Endothelial cell (in vitro differentiated cells): ENCODE measurements at regions not wholly inside any gene's neighbourhood (a gene's known extent, or its start where the extent isn't known, plus 50 kb on each side); places are given as distances from the start of the nearest gene placed in this dataset.

Source experiments
- DNase-seq: peaks from one replicate; pipeline ENCODE4 v3.0.0; 2021; ENCODE audit warnings: low spot score
- H3K27ac Mint-ChIP-seq: one replicate; pipeline ENCODE4 v1.8.0; 2021; ENCODE audit warnings: mixed read lengths, inconsistent platforms; ENCODE audit not compliant: unreplicated experiment
- H3K27me3 Mint-ChIP-seq: one replicate; pipeline ENCODE4 v1.8.0; 2021; ENCODE audit warnings: mild to moderate bottlenecking, moderate library complexity, mixed read lengths, inconsistent platforms; ENCODE audit not compliant: unreplicated experiment
- H3K36me3 Mint-ChIP-seq: one replicate; pipeline ENCODE4 v1.8.0; 2021; ENCODE audit warnings: mild to moderate bottlenecking, low read depth, mixed read lengths, inconsistent platforms; ENCODE audit not compliant: unreplicated experiment
- H3K4me1 Mint-ChIP-seq: one replicate; pipeline ENCODE4 v1.8.0; 2021; ENCODE audit warnings: mild to moderate bottlenecking, mixed read lengths, inconsistent platforms; ENCODE audit not compliant: unreplicated experiment
- H3K4me3 Mint-ChIP-seq: one replicate; pipeline ENCODE4 v1.8.0; 2021; ENCODE audit warnings: mild to moderate bottlenecking, mixed read lengths, inconsistent platforms; ENCODE audit not compliant: unreplicated experiment
- H3K9me3 Mint-ChIP-seq: one replicate; pipeline ENCODE4 v1.8.0; 2021; ENCODE audit warnings: mixed read lengths, inconsistent platforms; ENCODE audit not compliant: unreplicated experiment
- CTCF ChIP-seq: fragments of 200-600 bp; sonication (generic); IDR thresholded peaks from one replicate; pipeline ENCODE4 v1.5.0; 2021; ENCODE audit warnings: antibody characterized with exemption; ENCODE audit not compliant: unreplicated experiment

- Mint-ChIP-seq H3K9me3 (no peaks in the 10 kb centered on the region), H3K4me1 (no peaks in the 10 kb centered on the region), H3K36me3 (no peaks in the 10 kb centered on the region), H3K27me3 (no peaks in the 10 kb centered on the region), H3K27ac (no peak overlapping the region), H3K4me3 (no peak overlapping the region)
- no peak for TF ChIP-seq CTCF
- no peak for DNase-seq
Observed at GRCh38 chr4:160143574-160143973, 1040.7 kb downstream of the RAPGEF2 start.

GRCh38 chr4:160159457-160159856 lies 1056.6 kb downstream of the RAPGEF2 start:
- no peaks in the 10 kb centered on the region for H3K9me3 Mint-ChIP-seq
- TF ChIP-seq CTCF: no peak
- no peaks in the 10 kb centered on the region for H3K36me3 Mint-ChIP-seq
- no peak for DNase-seq
- no peaks in the 10 kb centered on the region for H3K4me1 Mint-ChIP-seq
- no peak overlapping the region for H3K4me3 Mint-ChIP-seq
- peaks cover 2% of the 10 kb centered on the region for H3K27me3 Mint-ChIP-seq
- no peak overlapping the region for H3K27ac Mint-ChIP-seq

- no peaks in the 10 kb centered on the region for H3K9me3 Mint-ChIP-seq
- H3K27me3 Mint-ChIP-seq: no peaks in the 10 kb centered on the region
- H3K4me3 Mint-ChIP-seq: no peak overlapping the region
- TF ChIP-seq CTCF: no peak
- no peak for DNase-seq
- no peak overlapping the region for H3K27ac Mint-ChIP-seq
- H3K36me3 Mint-ChIP-seq: no peaks in the 10 kb centered on the region
- H3K4me1 Mint-ChIP-seq: no peaks in the 10 kb centered on the region
Observed at GRCh38 chr4:160161026-160161425, 1058.1 kb downstream of the RAPGEF2 start.

- Mint-ChIP-seq H3K27me3 (peaks cover 1% of the 10 kb centered on the region), H3K27ac (no peak overlapping the region), H3K36me3 (no peaks in the 10 kb centered on the region), H3K9me3 (no peaks in the 10 kb centered on the region), H3K4me1 (no peaks in the 10 kb centered on the region), H3K4me3 (no peak overlapping the region)
- no peak for TF ChIP-seq CTCF
- DNase-seq: no peak
Observed at GRCh38 chr4:160175064-160175643, 1072.3 kb downstream of the RAPGEF2 start.

GRCh38 chr4:160180211-160180610 lies 1077.3 kb downstream of the RAPGEF2 start:
- Mint-ChIP-seq H3K9me3 (no peaks in the 10 kb centered on the region), H3K4me3 (no peak overlapping the region), H3K27me3 (peaks cover 2% of the 10 kb centered on the region), H3K4me1 (no peaks in the 10 kb centered on the region), H3K36me3 (no peaks in the 10 kb centered on the region), H3K27ac (no peak overlapping the region)
- no peak for DNase-seq
- no peak for TF ChIP-seq CTCF
